ENCODE measurements at regions not wholly inside any gene's neighbourhood (a gene's known extent, or its start where the extent isn't known, plus 50 kb on each side); places are given as distances from the start of the nearest gene placed in this dataset.
"Not testable (repeated sequence)": the region's sequence is repeated elsewhere in the genome, so short reads cannot be mapped to it uniquely, and the experiment has no call there.

DNA sequence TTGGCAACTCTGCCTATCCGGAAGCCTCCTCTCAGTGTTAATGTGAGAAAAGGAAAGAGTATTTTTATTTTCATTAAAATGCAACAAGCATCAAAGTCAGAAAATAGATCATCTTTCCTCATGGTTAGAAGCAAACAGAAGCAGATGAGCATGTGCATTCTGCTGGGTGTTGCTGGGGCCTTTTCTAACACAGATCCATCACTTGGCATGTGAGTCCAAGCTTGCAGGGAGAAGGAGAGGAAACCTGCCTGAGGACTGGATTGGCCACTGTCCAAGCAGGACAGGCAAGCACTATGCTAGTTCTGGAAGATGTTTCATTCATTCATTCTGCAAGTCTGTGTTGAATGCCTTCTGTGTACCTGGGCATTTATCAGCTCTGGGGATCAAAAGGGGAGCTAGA lies 348.7 kb upstream of the PCSK5 start:
- H3K4me3 ChIP-seq (ENCODE audit: low read depth, low read length): no peak overlapping the region
- DNase-seq (ENCODE audit: low read depth): no peak
- TF ChIP-seq, protein P1, sequence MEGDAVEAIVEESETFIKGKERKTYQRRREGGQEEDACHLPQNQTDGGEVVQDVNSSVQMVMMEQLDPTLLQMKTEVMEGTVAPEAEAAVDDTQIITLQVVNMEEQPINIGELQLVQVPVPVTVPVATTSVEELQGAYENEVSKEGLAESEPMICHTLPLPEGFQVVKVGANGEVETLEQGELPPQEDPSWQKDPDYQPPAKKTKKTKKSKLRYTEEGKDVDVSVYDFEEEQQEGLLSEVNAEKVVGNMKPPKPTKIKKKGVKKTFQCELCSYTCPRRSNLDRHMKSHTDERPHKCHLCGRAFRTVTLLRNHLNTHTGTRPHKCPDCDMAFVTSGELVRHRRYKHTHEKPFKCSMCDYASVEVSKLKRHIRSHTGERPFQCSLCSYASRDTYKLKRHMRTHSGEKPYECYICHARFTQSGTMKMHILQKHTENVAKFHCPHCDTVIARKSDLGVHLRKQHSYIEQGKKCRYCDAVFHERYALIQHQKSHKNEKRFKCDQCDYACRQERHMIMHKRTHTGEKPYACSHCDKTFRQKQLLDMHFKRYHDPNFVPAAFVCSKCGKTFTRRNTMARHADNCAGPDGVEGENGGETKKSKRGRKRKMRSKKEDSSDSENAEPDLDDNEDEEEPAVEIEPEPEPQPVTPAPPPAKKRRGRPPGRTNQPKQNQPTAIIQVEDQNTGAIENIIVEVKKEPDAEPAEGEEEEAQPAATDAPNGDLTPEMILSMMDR (conservative IDR thresholded peaks at IDR 0.05; ENCODE audit: low read depth, low read length): no peak

DNA sequence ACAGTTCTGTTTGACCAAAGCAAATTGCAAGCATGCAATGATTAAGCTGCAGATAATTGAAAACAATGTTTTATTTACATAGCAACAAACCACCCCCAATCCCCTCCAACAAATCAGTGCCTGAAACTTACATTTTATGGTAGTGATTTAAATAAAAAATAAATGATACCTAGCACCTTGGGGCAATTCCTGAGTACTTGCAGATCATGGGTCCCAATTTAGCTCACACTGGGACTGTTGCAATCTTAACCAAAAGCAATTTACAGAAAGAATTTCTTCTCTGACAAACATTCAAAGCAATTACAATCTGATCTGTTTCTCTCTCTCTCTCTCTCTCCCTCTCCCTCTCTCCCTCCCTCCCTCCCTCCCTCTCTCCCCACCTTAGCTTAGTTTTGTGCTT lies 345.7 kb upstream of the PCSK5 start:
- no peak overlapping the region for H3K4me3 ChIP-seq (ENCODE audit: low read depth, low read length)
- TF ChIP-seq, protein P1 (conservative IDR thresholded peaks at IDR 0.05; ENCODE audit: low read depth, low read length): no peak
- DNase-seq (ENCODE audit: low read depth): no peak

DNA sequence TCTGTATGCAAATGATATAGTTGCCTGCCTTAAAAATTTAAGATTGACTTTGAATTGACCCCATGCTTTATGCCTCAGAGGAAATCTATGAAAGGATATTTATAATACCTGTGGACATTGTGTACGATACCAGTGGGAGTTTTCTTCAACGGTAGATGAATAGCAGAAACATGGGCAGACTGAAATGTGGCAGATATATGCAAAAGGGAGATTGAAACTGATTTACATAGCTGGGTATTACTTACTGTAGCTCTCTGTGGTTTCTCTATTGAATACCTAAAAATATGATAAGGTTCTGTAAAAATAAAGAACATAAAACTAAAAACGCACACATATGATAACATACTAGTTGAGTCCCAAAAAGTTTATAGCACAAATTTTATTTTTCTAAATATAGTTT lies 345.2 kb upstream of the PCSK5 start:
- TF ChIP-seq, protein P1 (conservative IDR thresholded peaks at IDR 0.05; ENCODE audit: low read depth, low read length): no peak
- H3K4me3 ChIP-seq (ENCODE audit: low read depth, low read length): no peak overlapping the region
- no peak for DNase-seq (ENCODE audit: low read depth)

DNA sequence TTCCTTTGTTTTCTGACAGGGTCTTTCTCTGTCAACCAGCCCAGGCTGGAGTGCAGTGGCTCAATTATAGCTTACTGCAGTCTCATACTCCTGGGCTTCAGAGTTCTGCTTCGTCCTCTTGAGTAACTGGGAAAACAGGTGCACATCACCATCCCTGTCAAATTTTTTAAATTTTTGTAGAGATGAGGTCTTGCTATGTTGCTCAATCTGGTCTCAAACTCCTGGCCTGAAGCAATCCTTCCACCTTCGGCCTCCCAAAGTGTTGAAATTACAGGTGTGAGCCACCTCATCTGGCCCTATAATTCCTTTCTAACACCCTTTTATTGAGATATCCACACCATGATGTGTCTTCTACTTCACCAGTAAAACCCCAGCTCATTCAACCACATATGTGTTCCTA lies 341.6 kb upstream of the PCSK5 start:
- TF ChIP-seq, protein P1 (conservative IDR thresholded peaks at IDR 0.05; ENCODE audit: low read depth, low read length): no peak
- DNase-seq (ENCODE audit: low read depth): no peak

DNA sequence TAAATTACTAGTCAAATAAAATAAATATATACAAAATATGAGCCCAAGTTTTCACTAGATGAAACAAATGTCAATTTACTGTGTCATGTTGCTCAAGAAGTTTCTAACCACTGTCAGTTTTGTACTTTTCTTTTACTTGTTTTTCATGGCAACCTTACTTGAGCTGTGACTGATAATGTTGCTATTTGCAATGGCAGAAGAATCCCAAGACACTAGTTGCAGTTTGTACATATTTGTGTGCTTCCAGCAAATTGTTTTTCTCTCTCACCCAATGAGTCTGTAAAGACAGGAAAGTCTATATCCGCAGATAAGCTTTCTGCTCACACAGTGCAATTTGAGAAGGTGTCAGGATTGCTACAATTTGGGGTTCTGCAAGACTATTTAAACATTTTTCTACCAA lies 338.6 kb upstream of the PCSK5 start:
- TF ChIP-seq, protein P1 (conservative IDR thresholded peaks at IDR 0.05; ENCODE audit: low read depth, low read length): no peak
- DNase-seq (ENCODE audit: low read depth): peak; percentile 4
- no peak overlapping the region for H3K4me3 ChIP-seq (ENCODE audit: low read depth, low read length)

More for the DNA sequence above, 341.6 kb upstream of the PCSK5 start:
- no peak overlapping the region for H3K4me3 ChIP-seq (ENCODE audit: low read depth, low read length)

DNA sequence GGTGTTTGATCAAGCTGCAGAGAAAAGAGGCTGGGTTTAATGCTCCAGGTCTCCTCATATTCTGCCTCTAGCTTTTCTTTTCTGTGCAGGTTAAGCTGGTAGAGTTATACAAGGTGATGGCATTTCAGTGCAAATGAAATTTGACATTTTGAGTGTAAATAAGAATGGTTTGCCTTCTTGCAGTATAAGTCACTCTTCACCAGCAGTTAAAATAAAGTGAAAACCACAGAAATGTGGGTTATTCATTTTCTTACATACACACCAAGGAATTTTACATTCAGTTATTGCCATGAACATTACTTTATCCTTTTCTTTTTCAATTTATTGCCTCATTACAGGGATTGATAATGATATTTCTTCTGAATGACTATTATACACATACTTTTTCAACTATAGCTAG lies 337.5 kb upstream of the PCSK5 start:
- peak; percentile 4 for DNase-seq (ENCODE audit: low read depth)
- TF ChIP-seq, protein P1 (conservative IDR thresholded peaks at IDR 0.05; ENCODE audit: low read depth, low read length): no peak
- H3K4me3 ChIP-seq (ENCODE audit: low read depth, low read length): no peak overlapping the region

DNA sequence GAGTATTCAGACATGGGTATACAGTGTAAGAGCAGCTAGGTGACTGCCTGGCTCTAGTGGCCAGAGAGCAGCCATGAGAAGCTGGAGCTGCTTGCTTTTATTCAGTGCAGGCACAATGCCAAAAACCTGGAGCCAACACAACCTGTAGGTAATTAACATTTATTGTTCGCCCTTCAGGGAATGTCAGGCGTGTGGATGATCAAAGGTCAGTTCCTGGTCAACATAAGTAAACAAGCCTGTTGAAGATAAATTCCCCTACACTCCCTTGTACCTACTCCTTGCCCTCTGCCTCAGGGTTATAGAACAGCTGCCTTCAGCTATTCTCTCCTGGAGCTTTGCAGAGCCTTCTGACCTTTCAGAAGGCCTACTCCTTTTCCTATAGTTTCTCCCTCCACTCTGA lies 323.7 kb upstream of the PCSK5 start:
- DNase-seq (ENCODE audit: low read depth); H3K4me3 ChIP-seq (ENCODE audit: low read depth, low read length): not testable (repeated sequence)

DNA sequence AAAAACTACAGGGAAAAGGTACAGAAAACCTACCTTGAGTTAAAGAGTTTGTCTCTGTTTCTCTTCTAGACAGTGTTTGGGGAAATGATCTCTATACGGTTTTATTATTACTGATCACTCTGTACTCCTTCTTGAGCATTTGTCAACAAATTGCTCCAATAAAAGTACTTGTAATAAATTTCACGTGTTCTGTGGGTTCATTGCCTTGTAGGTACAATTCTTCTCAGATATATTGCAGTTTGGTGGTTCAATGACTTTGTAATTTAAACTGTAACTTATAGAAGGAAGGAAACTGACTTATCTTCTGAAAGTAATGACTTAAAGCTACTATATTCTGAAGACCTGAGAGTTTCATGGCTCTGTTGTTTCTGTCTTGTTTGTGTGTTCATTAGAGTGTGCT lies 319.9 kb upstream of the PCSK5 start:
- H3K4me3 ChIP-seq (ENCODE audit: low read depth, low read length): no peak overlapping the region
- DNase-seq (ENCODE audit: low read depth): no peak
- TF ChIP-seq, protein P1 (conservative IDR thresholded peaks at IDR 0.05; ENCODE audit: low read depth, low read length): no peak
